ENCODE measurements at regions not wholly inside any gene's neighbourhood (a gene's known extent, or its start where the extent isn't known, plus 50 kb on each side); places are given as distances from the start of the nearest gene placed in this dataset.

DNA sequence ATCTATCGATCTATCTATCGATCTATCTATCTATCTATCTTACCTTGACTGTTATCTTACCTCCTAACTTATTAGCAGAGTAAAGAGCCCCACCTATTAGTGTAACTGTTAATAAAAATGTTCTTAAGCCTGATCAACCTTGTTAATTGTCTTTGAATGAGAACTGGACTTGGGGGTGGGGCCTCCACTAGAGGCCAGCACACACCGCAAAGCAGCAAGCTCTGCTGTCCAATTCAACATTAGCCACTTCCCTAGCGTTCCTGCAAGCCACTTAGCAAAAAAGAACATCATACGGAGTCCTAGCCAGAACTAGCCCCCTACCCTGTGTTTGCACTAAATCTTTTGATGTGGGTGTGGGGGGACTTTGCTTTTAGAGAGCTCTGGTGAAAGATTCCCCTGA, 515.8 kb downstream of the KDM4C start:
- H3K79me2 ChIP-seq (ENCODE audit: insufficient read depth, low read length): no peaks in the 10 kb centered on the region
- H3K4me3 ChIP-seq (ENCODE audit: low read length, poor library complexity, severe bottlenecking): no peak overlapping the region
- H3F3A ChIP-seq (ENCODE audit: low read depth): no peaks in the 10 kb centered on the region
- no peaks in the 10 kb centered on the region for H4K20me1 ChIP-seq (ENCODE audit: insufficient read depth, low read length, poor library complexity, severe bottlenecking)
- H3K27me3 ChIP-seq (ENCODE audit: insufficient read depth, low read length, poor library complexity, severe bottlenecking): peaks cover 12% of the 10 kb centered on the region
- no peak for TF ChIP-seq EZH2phosphoT487 (IDR thresholded peaks at IDR 0.05; ENCODE audit: borderline replicate concordance)
- TF ChIP-seq, protein P1, sequence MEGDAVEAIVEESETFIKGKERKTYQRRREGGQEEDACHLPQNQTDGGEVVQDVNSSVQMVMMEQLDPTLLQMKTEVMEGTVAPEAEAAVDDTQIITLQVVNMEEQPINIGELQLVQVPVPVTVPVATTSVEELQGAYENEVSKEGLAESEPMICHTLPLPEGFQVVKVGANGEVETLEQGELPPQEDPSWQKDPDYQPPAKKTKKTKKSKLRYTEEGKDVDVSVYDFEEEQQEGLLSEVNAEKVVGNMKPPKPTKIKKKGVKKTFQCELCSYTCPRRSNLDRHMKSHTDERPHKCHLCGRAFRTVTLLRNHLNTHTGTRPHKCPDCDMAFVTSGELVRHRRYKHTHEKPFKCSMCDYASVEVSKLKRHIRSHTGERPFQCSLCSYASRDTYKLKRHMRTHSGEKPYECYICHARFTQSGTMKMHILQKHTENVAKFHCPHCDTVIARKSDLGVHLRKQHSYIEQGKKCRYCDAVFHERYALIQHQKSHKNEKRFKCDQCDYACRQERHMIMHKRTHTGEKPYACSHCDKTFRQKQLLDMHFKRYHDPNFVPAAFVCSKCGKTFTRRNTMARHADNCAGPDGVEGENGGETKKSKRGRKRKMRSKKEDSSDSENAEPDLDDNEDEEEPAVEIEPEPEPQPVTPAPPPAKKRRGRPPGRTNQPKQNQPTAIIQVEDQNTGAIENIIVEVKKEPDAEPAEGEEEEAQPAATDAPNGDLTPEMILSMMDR (conservative IDR thresholded peaks at IDR 0.05; ENCODE audit: low read length): peak; percentile 34; the same call in 1 of the 2 replicates
- H3K4me1 ChIP-seq (ENCODE audit: insufficient read depth, low read length, poor library complexity, severe bottlenecking): no peaks in the 10 kb centered on the region
- no peaks in the 10 kb centered on the region for H3K9me3 ChIP-seq (ENCODE audit: insufficient read depth, low read depth, low read length)
- H2AFZ ChIP-seq (ENCODE audit: low read length): no peak overlapping the region
- no peaks in the 10 kb centered on the region for H3K9me2 ChIP-seq (replicated peaks; ENCODE audit: low read depth, low read length)
- no peak overlapping the region for H3K9ac ChIP-seq (ENCODE audit: low read depth, low read length, poor library complexity, severe bottlenecking)
- no peaks in the 10 kb centered on the region for H3K36me3 ChIP-seq (ENCODE audit: insufficient read depth, low read length)
- no peak overlapping the region for H3K4me2 ChIP-seq (ENCODE audit: low read depth, low read length, poor library complexity, severe bottlenecking)

DNA sequence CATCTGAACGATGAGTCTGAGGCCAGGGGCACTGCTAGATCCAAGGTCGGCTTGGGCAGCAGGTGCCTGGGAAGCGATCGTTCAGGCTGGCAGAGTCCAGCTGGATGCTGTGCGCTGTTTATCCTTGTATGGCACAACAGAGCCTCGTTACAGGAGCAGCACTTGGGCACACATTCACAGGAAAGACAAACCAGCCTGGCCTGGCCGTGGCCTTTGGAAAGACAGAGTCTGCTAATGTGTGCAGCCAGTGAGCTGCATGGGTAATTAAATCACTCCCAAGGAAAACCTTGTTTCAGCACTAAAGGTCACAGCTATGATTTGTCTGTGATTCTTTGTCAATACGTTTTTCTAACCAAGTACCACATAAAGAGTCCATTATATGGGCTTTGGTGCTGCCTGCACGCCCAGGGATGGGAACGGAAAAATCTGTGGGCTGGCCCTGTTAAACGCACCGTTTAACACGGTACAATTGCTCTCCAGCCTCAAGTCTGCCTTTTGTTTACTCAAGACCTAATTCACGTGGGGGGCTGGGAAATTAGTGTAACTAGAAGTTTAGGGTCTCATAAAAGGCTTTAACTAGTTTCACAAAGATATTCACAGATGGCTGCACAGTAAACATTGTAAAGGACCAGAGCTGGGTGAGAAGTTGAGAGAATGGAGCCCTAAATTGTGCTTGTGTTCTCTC, 509.3 kb downstream of the KDM4C start:
- peaks cover 12% of the 10 kb centered on the region for H3K27me3 ChIP-seq (ENCODE audit: insufficient read depth, low read length, poor library complexity, severe bottlenecking)
- H3K79me2 ChIP-seq (ENCODE audit: insufficient read depth, low read length): no peaks in the 10 kb centered on the region
- no peaks in the 10 kb centered on the region for H4K20me1 ChIP-seq (ENCODE audit: insufficient read depth, low read length, poor library complexity, severe bottlenecking)
- no peaks in the 10 kb centered on the region for H3K36me3 ChIP-seq (ENCODE audit: insufficient read depth, low read length)
- no peak overlapping the region for H3K9ac ChIP-seq (ENCODE audit: low read depth, low read length, poor library complexity, severe bottlenecking)
- no peaks in the 10 kb centered on the region for H3K4me1 ChIP-seq (ENCODE audit: insufficient read depth, low read length, poor library complexity, severe bottlenecking)
- no peaks in the 10 kb centered on the region for H3K9me2 ChIP-seq (replicated peaks; ENCODE audit: low read depth, low read length)
- no peaks in the 10 kb centered on the region for H3F3A ChIP-seq (ENCODE audit: low read depth)
- H2AFZ ChIP-seq (ENCODE audit: low read length): no peak overlapping the region
- TF ChIP-seq, protein P1 (conservative IDR thresholded peaks at IDR 0.05; ENCODE audit: low read length): no peak
- no peak for TF ChIP-seq EZH2phosphoT487 (IDR thresholded peaks at IDR 0.05; ENCODE audit: borderline replicate concordance)
- H3K9me3 ChIP-seq (ENCODE audit: insufficient read depth, low read depth, low read length): no peaks in the 10 kb centered on the region
- no peak overlapping the region for H3K4me3 ChIP-seq (ENCODE audit: low read length, poor library complexity, severe bottlenecking)
- H3K4me2 ChIP-seq (ENCODE audit: low read depth, low read length, poor library complexity, severe bottlenecking): no peak overlapping the region

DNA sequence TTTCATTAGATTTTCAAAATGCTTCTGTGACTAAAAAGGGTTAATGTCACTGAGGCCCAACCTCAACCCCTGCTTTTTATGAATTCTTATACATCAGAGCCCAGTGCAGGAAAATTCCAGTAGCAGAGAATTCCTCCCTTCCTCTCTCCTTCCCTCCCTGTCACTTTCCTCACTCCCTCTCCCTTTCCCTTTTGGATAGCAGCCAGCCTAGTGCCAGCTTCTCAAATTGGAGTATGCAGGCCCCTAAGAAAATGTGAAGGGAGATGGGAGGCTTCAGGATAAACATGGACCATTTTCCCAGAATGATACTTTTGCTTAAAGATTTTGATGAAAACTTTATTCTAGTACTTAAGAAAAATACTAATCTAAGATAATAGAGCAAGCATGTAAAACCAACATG, 507.4 kb downstream of the KDM4C start:
- H3F3A ChIP-seq (ENCODE audit: low read depth): no peaks in the 10 kb centered on the region
- H3K9ac ChIP-seq (ENCODE audit: low read depth, low read length, poor library complexity, severe bottlenecking): no peak overlapping the region
- TF ChIP-seq EZH2phosphoT487 (IDR thresholded peaks at IDR 0.05; ENCODE audit: borderline replicate concordance): no peak
- TF ChIP-seq, protein P1 (conservative IDR thresholded peaks at IDR 0.05; ENCODE audit: low read length): no peak

More for the DNA sequence above, 507.4 kb downstream of the KDM4C start:
- Histone ChIP-seq H3K36me3 (ENCODE audit: insufficient read depth, low read length) (no peaks in the 10 kb centered on the region), H3K27me3 (ENCODE audit: insufficient read depth, low read length, poor library complexity, severe bottlenecking) (peaks cover 10% of the 10 kb centered on the region), H3K9me2 (replicated peaks; ENCODE audit: low read depth, low read length) (no peaks in the 10 kb centered on the region), H4K20me1 (ENCODE audit: insufficient read depth, low read length, poor library complexity, severe bottlenecking) (no peaks in the 10 kb centered on the region), H2AFZ (ENCODE audit: low read length) (no peak overlapping the region), H3K79me2 (ENCODE audit: insufficient read depth, low read length) (no peaks in the 10 kb centered on the region), H3K4me2 (ENCODE audit: low read depth, low read length, poor library complexity, severe bottlenecking) (no peak overlapping the region), H3K4me3 (ENCODE audit: low read length, poor library complexity, severe bottlenecking) (no peak overlapping the region), H3K9me3 (ENCODE audit: insufficient read depth, low read depth, low read length) (no peaks in the 10 kb centered on the region), H3K4me1 (ENCODE audit: insufficient read depth, low read length, poor library complexity, severe bottlenecking) (no peaks in the 10 kb centered on the region)

Measured in Loucy (cell line).